ENCODE measurements at regions not wholly inside any gene's neighbourhood (a gene's known extent, or its start where the extent isn't known, plus 50 kb on each side); places are given as distances from the start of the nearest gene placed in this dataset.

DNA sequence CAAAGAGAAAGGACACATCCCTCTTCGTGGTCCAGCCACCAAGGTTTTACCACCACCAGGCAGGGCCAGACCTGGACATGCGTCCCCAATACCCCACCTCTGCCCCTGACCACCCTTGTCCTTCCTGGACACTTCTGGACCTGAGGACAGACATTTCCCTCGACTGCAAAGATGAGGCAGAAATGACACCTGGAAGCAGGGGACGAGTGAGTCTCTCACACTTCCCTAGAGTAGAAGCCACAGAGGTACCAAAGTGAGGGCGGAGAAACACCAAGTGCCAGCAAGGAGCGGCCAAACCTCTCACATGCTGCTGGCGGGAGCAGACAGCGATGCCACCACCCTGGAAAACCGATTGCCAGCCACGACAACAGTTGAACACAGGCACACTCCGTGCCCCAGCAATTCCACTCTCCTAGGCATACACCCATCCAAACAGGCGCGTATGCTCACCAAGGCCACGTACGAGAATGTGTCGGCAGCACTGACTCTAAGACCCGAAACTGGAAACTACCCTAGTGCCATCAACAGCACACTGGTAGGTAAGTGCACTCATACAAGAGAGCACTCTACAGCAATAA is 207.0 kb upstream of the NSMCE3 start (continued):
- TF ChIP-seq, protein P1, sequence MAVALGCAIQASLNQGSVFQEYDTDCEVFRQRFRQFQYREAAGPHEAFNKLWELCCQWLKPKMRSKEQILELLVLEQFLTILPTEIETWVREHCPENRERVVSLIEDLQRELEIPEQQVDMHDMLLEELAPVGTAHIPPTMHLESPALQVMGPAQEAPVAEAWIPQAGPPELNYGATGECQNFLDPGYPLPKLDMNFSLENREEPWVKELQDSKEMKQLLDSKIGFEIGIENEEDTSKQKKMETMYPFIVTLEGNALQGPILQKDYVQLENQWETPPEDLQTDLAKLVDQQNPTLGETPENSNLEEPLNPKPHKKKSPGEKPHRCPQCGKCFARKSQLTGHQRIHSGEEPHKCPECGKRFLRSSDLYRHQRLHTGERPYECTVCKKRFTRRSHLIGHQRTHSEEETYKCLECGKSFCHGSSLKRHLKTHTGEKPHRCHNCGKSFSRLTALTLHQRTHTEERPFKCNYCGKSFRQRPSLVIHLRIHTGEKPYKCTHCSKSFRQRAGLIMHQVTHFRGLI (tag by site-specific recombination; IDR thresholded peaks at IDR 0.05), result peak; percentile 39; the same call in 1 of the 2 replicates
- TF ChIP-seq, protein P2, sequence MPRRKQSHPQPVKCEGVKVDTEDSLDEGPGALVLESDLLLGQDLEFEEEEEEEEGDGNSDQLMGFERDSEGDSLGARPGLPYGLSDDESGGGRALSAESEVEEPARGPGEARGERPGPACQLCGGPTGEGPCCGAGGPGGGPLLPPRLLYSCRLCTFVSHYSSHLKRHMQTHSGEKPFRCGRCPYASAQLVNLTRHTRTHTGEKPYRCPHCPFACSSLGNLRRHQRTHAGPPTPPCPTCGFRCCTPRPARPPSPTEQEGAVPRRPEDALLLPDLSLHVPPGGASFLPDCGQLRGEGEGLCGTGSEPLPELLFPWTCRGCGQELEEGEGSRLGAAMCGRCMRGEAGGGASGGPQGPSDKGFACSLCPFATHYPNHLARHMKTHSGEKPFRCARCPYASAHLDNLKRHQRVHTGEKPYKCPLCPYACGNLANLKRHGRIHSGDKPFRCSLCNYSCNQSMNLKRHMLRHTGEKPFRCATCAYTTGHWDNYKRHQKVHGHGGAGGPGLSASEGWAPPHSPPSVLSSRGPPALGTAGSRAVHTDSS (tag by site-specific recombination; IDR thresholded peaks at IDR 0.05), result no peak
- TF ChIP-seq YY1 (tag by site-specific recombination; IDR thresholded peaks at IDR 0.05), result no peak

DNA sequence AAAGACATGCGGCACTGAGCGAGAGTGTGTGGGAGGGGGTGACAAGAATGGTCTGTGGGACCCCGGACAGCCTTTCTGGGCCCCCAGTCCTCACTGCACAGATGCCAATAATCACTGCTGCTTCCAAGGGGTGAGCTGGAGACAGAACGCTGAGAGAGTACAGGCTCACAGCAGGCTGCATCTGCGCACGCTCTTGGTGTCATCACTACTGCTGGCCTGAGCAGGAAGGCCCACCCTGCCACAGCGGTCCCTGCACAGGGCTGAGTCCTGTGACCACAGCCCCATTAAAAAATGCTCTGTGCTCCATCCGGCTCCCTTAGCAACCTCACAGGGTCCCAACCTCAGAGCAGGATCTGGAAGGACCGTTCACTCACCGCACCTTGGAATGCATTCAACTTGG is 205.5 kb upstream of the NSMCE3 start:
- Histone ChIP-seq H3K36me3 (ENCODE audit: control insufficient read depth in 2 of 2, insufficient read depth in 1 of 2, low read length in 2 of 2) (no peaks in the 10 kb centered on the region), H3K4me3 (ENCODE audit: low read depth, low read length) (no peak overlapping the region), H3K4me1 (ENCODE audit: control insufficient read depth, insufficient read depth, low read length) (peaks cover 8% of the 10 kb centered on the region; the same call in 1 of the 2 replicates), H3K9me3 (ENCODE audit: control insufficient read depth, insufficient read depth, low read depth, low read length) (no peaks in the 10 kb centered on the region), H3K27ac (ENCODE audit: extremely low read depth, low read depth, low read length) (no peak overlapping the region)
- ChIA-PET CTCF (no interaction called here), POLR2A (no interaction called here)
- TF ChIP-seq EGR2 (tag by site-specific recombination; IDR thresholded peaks at IDR 0.05; ENCODE audit: low read depth) (no peak), ZNF311 (tag by site-specific recombination; IDR thresholded peaks at IDR 0.05; ENCODE audit: borderline replicate concordance) (no peak)
- TF ChIP-seq, protein P3, sequence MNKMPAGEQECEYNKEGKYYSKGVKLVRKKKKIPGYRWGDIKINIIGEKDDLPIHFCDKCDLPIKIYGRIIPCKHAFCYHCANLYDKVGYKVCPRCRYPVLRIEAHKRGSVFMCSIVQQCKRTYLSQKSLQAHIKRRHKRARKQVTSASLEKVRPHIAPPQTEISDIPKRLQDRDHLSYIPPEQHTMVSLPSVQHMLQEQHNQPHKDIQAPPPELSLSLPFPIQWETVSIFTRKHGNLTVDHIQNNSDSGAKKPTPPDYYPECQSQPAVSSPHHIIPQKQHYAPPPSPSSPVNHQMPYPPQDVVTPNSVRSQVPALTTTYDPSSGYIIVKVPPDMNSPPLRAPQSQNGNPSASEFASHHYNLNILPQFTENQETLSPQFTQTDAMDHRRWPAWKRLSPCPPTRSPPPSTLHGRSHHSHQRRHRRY (tag by site-specific recombination; IDR thresholded peaks at IDR 0.05), result no peak
- TF ChIP-seq, protein P4, sequence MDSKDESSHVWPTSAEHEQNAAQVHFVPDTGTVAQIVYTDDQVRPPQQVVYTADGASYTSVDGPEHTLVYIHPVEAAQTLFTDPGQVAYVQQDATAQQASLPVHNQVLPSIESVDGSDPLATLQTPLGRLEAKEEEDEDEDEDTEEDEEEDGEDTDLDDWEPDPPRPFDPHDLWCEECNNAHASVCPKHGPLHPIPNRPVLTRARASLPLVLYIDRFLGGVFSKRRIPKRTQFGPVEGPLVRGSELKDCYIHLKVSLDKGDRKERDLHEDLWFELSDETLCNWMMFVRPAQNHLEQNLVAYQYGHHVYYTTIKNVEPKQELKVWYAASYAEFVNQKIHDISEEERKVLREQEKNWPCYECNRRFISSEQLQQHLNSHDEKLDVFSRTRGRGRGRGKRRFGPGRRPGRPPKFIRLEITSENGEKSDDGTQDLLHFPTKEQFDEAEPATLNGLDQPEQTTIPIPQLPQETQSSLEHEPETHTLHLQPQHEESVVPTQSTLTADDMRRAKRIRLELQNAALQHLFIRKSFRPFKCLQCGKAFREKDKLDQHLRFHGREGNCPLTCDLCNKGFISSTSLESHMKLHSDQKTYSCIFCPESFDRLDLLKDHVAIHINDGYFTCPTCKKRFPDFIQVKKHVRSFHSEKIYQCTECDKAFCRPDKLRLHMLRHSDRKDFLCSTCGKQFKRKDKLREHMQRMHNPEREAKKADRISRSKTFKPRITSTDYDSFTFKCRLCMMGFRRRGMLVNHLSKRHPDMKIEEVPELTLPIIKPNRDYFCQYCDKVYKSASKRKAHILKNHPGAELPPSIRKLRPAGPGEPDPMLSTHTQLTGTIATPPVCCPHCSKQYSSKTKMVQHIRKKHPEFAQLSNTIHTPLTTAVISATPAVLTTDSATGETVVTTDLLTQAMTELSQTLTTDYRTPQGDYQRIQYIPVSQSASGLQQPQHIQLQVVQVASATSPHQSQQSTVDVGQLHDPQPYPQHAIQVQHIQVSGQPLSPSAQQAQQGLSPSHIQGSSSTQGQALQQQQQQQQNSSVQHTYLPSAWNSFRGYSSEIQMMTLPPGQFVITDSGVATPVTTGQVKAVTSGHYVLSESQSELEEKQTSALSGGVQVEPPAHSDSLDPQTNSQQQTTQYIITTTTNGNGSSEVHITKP (tag by site-specific recombination; IDR thresholded peaks at IDR 0.05), result no peak

DNA sequence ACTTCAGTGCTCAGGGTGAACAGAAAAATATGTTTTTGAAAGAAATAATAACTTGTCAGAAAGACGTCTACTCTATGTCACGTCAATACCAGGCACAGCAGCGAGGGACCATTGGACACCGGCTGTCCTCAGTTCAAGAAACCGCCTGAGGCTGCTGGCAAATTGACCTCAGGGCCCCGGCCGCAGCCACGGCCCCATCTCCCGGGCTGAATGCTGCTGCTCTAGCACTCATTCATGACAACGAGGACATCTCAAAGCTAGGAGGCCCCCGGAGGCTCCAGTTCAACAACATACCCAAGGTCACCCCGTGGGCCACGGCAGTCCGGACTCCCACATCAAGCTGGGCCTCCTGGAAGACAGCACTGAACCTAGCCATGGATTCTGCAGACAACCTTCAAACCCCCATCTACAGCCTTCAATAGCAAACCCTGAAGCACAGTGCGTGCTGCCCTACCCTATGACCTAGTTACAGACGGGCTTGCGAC is 204.0 kb upstream of the NSMCE3 start:
- Histone ChIP-seq H3K9me3 (ENCODE audit: control insufficient read depth, insufficient read depth, low read depth, low read length) (no peaks in the 10 kb centered on the region), H3K27ac (ENCODE audit: extremely low read depth, low read depth, low read length) (no peak overlapping the region), H3K36me3 (ENCODE audit: control insufficient read depth in 2 of 2, insufficient read depth in 1 of 2, low read length in 2 of 2) (no peaks in the 10 kb centered on the region), H3K4me1 (ENCODE audit: control insufficient read depth, insufficient read depth, low read length) (peaks cover 8% of the 10 kb centered on the region; the same call in 1 of the 2 replicates), H3K4me3 (ENCODE audit: low read depth, low read length) (no peak overlapping the region)
- TF ChIP-seq ZNF132 (tag by site-specific recombination; IDR thresholded peaks at IDR 0.05; ENCODE audit: borderline replicate concordance) (no peak), ZNF837 (tag by site-specific recombination; IDR thresholded peaks at IDR 0.05) (no peak), ZNF660 (tag by site-specific recombination; IDR thresholded peaks at IDR 0.05) (no peak), WT1 (tag by site-specific recombination; IDR thresholded peaks at IDR 0.05) (no peak), ZNF654 (tag by site-specific recombination; IDR thresholded peaks at IDR 0.05; ENCODE audit: low read depth) (no peak), ZFHX2 (tag by site-specific recombination; conservative IDR thresholded peaks at IDR 0.05) (no peak), GLI4 (tag by site-specific recombination; IDR thresholded peaks at IDR 0.05) (no peak), SCRT2 (tag by site-specific recombination; IDR thresholded peaks at IDR 0.05) (no peak)
- TF ChIP-seq, protein P5, sequence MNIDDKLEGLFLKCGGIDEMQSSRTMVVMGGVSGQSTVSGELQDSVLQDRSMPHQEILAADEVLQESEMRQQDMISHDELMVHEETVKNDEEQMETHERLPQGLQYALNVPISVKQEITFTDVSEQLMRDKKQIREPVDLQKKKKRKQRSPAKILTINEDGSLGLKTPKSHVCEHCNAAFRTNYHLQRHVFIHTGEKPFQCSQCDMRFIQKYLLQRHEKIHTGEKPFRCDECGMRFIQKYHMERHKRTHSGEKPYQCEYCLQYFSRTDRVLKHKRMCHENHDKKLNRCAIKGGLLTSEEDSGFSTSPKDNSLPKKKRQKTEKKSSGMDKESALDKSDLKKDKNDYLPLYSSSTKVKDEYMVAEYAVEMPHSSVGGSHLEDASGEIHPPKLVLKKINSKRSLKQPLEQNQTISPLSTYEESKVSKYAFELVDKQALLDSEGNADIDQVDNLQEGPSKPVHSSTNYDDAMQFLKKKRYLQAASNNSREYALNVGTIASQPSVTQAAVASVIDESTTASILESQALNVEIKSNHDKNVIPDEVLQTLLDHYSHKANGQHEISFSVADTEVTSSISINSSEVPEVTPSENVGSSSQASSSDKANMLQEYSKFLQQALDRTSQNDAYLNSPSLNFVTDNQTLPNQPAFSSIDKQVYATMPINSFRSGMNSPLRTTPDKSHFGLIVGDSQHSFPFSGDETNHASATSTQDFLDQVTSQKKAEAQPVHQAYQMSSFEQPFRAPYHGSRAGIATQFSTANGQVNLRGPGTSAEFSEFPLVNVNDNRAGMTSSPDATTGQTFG (tag by site-specific recombination; IDR thresholded peaks at IDR 0.05; ENCODE audit: borderline replicate concordance), result no peak
- TF ChIP-seq, protein P6, sequence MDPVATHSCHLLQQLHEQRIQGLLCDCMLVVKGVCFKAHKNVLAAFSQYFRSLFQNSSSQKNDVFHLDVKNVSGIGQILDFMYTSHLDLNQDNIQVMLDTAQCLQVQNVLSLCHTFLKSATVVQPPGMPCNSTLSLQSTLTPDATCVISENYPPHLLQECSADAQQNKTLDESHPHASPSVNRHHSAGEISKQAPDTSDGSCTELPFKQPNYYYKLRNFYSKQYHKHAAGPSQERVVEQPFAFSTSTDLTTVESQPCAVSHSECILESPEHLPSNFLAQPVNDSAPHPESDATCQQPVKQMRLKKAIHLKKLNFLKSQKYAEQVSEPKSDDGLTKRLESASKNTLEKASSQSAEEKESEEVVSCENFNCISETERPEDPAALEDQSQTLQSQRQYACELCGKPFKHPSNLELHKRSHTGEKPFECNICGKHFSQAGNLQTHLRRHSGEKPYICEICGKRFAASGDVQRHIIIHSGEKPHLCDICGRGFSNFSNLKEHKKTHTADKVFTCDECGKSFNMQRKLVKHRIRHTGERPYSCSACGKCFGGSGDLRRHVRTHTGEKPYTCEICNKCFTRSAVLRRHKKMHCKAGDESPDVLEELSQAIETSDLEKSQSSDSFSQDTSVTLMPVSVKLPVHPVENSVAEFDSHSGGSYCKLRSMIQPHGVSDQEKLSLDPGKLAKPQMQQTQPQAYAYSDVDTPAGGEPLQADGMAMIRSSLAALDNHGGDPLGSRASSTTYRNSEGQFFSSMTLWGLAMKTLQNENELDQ (tag by site-specific recombination; IDR thresholded peaks at IDR 0.05; ENCODE audit: low read depth), result no peak
- ChIA-PET CTCF (interaction anchor here (0.5 kb wide), 1 partner anchor 95 kb away, joined by 3 read pairs; no protein-coding TSS in a partner anchor), POLR2A (no interaction called here)
